ENCODE measurements at regions not wholly inside any gene's neighbourhood (a gene's known extent, or its start where the extent isn't known, plus 50 kb on each side); places are given as distances from the start of the nearest gene placed in this dataset.

- no peak for TF ChIP-seq POLR2AphosphoS5 (IDR thresholded peaks at IDR 0.05; ENCODE audit: low read depth, low read length)
- no peak for TF ChIP-seq CTCF (IDR thresholded peaks at IDR 0.05)
- no peak for TF ChIP-seq SIN3A (IDR thresholded peaks at IDR 0.05; ENCODE audit: borderline replicate concordance, insufficient read depth, low read depth, low read length)
- no peak for TF ChIP-seq REST (IDR thresholded peaks at IDR 0.05; ENCODE audit: insufficient read depth in 1 of 2, low read depth in 2 of 2, low read length in 1 of 2)
- TF ChIP-seq TCF7L2 (IDR thresholded peaks at IDR 0.05; ENCODE audit: low read depth, low read length), result no peak
Measured at GRCh38 chr13:22030321-22030720, 359.4 kb downstream of the FGF9 start.
